Activated CD4-positive, alpha-beta T cell treated with anti-CD3 and anti-CD28 coated beads for 48 hours (primary cell): ENCODE measurements at regions not wholly inside any gene's neighbourhood (a gene's known extent, or its start where the extent isn't known, plus 50 kb on each side); places are given as distances from the start of the nearest gene placed in this dataset.

Source experiments
- DNase-seq: peaks from one replicate; pipeline ENCODE4 v3.0.0-alpha.2; 2020

DNA sequence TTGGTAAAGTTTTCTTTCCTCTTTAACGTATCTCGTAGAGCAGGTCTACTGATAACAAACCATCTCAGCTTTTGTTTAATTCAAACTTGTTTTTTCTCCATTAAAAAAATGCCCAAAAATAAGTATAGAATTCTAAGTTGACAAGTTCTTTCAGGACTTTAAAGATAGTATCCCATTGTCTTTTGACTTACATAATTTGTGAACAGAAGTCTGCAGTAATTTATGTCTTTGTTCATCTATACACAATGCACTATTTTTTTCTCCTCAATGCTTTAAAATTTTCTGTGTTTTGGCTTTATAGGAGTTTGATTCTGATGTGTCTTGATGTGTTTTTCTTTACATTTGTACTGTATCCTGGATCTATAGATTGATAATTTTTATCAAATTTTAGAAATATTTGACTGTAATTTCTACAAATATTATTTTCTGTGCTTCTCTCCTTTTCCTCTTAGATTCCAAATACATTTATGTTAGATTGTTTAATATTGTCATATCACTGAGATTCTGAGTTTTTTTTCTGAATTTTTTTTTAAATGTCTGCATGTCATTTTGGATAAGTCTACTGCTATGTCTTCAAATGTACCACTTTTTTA, 143.3 kb downstream of the FTCDNL1 start:
- DNase-seq, result no peak

DNA sequence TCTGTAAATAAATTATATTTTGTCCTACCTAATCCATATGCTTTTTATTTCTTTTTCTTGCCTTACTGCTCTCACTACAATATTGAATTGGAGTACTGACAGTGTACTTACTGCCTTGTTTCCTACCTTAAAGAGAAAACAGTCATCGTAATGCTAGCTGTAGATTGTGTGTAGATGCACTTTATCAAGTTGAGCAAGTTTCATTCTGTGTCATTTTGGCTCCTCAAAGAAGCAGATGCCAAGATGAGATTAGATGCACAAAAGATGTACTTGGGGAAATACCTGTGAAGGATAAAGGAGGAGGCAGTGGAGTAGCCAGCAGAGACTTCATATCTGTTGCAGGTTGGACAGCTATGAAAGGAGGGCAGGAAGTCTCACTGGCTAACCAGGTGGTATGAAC, 145.5 kb downstream of the FTCDNL1 start:
- DNase-seq, result no peak

DNA sequence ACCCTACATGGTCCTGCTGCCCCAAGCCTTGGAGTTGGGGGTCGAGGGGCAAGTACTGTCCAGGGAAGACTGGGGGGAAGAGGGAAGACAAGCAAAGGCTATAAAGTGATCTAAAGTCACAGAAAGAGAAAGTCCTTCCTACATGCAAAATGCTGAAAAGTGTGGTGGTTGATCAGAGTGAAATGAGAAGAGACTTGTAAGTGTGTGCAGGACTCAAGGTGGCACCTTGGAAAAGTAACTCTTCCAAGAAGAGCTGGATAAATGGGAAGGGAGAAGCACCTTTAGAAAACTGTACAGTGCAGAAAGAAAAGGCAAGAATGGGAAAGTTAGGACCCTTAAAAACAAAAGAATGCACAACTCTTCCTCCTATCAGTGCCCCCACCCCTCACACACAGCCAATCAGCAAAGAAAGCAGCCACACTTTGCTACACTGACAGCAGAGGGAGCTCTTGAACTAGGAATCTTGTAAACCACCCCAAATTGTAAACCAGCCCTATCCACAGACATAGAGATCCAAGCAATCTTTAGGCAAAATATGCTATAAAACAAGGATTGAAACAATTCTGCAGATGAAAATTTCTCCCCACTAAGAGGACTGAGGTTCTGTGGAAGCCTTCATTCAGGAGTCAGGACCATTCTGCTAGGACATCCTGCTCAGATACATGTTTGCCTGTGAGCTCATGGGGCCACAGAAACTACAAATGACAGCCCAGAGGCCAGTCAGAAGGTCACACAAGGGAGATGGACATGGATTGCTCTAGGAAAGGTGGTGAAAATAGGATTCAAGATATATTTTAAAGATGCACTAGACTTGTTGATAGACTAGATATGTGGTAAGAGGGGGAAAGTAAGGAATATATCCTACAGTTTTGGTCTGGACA, 146.4 kb downstream of the FTCDNL1 start:
- peak; percentile 25 for DNase-seq

DNA sequence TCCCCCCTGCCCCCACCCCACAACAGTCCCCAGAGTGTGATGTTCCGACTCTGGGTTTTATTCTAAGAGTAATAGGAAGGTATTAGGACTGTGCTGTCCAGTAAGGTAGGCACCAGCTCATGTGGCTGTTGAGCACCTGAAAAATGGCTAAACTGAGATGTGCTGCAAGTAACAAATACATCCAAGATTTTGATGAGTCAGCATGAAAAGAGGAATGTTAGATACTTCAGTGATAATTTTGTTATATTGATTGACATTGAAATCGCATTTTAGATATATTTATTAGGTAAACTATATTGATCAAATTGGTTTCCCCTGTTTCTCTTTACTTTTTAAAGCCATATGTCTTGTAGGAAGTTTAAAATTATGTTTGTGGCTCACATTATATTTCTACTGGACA, 147.8 kb downstream of the FTCDNL1 start:
- DNase-seq, result no peak

DNA sequence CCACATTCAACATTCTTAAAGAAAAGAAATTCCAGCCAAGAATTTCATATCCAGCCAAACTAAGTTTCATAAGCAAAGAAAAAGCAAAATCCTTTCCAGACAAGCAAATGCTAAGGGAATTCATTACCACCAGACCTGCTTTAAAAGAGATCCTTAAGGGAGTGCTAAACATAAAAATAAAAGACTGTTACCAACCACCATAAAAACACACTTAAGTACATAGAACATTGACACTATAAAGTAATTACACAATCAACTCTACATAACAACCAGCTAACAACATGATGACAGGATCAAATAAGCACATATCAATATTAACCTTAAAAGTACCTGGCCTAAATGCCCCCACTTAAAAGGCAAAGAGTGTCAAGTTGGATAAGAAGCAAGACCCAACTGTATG, 153.5 kb downstream of the FTCDNL1 start:
- DNase-seq, result no peak

DNA sequence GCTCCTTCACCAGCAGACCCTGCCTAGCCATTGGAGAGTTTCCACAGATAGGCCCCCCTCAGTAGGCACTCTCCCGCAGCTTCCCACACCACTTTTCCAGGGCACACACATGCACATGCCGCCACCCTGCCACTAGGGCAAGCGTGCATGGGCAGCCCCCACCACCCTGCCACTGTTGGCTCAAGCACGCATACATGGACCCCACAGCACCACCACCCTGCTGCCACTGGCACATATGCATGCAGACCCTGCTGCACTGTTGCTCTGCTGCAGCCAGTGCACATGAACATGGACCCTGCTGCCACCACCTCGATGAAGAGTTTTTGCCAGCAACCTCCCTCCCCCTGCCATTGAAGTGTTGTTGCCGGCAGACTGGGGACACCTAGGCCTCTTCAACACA, 154.9 kb downstream of the FTCDNL1 start:
- DNase-seq, result no peak

DNA sequence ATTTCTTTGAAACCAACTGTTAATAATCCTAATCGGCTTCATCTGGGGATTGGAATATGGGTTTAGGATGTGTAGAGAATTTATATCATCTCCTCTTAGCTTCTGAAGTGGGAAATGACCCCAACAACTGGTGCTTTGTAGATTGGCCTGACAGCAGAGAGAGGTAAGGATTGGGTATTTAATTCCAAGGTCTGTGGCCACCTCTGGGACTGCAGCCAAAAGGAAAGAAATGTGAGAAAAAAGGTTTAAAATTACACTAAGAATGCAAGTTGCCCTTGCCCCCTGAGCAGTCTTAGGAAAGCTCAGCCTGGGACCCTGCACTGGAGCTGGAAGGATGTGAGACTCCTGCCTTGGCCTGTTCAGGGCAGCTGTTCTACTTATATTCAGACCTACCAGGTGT, 157.1 kb downstream of the FTCDNL1 start:
- no peak for DNase-seq

DNA sequence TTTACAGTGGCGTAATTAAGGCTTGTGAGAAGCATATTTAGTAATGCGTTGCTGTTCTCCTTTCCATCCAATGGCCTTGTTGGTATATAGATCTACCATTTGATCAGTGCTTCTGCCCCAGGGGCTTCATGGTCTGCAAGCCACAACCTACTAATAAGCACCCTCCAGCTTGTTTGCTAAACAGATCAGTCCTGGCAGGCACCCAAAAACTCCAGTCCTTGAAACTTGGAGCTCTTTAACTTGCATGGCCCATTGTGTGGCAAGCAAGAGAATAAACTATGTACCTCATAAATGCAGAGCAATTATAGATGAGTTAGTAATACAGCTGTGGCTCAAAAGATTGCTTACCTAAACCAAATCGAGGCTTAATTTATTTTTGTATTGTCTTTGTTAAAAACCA, 158.5 kb downstream of the FTCDNL1 start:
- no peak for DNase-seq

DNA sequence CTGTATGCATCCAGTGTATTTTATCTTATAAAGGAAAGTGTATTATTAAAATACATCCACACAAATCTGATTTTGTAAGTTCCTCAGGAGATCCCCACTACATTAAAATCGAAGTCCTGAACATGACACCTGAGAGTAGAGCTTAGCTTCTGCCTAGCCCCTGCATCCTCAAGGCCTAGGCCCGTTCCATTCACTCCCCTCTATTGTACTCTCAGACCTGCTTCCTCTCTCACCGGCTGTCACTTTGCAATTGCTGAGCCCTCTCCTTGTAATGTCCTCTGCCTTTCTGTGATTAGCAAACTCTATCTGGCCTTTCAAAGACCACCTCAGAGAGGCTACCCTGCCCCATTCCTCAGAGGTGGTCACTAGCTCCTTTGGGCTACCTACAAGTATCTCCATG, 160.8 kb downstream of the FTCDNL1 start:
- DNase-seq, result no peak

DNA sequence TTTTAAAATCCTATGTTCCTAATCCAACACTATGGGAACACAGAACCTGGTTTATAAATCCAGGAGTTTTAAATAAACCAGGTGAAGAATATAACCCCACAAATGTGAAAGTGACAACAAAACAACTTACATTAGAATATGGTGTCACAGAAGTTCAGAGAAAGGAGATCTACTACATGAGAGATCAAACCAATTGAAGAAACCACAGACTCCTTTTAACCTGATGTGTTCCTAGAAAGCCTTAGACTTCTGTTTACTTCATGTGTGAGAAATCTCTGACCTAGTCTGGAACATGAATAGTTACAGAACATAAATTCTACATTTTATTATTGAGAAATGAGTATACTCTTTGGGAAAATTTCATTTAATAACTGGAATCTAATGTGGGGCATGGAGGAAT, 165.3 kb downstream of the FTCDNL1 start:
- no peak for DNase-seq

DNA sequence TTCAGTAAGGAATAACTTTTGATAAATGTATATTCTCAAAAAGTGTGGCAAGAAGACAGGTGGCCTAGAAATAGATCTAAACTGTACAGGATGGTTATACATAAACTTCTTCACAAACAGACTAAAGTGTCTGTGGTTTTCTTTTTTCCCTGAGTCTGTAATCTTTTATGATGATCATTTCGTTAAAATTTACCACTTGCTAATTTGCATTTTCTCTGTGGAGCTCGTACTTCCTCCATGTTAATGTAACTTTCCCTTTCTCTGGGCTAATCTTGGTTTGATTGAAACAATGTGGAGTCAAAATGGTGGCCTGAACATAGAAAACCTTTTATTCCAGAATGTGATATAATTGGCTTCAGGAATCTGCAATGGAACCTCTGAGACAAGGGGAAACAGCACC, 166.2 kb downstream of the FTCDNL1 start:
- DNase-seq, result no peak

DNA sequence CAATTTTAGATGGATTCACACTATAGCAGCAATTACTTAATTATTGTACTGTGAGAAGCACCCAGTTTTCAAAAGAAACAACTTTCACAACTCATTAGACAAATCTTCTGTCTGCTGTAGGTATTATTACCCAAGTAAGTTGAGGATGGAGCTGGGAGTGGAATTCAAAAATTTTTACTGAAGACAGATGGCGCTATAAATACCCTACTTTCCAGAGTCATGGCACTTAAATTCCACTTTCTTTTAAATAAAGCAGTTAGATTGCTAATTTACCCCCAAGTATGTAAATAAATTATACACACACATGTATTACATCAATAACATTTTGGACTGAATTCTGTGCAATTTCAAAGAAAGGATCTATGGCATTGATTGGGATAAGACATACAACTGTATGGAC, 166.8 kb downstream of the FTCDNL1 start:
- DNase-seq, result no peak

DNA sequence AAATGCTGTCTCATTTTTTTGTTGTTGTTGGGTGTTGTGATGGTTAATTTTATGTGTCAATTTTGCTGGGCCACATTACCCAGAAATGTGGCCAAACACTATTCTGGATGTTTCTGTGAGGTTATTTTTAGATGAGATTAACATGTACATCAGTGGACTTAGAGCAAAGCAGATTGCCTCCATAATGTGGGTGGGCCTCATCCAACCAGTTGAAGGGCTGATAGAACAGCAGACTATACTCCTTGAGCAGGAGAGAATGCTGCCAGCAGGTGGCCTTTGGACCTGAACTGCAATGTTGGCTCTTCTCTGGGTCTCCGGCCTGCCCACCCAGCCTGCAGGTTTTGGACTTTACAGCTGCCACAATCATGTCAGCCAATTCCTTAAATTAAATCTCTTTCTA, 169.0 kb downstream of the FTCDNL1 start:
- no peak for DNase-seq

DNA sequence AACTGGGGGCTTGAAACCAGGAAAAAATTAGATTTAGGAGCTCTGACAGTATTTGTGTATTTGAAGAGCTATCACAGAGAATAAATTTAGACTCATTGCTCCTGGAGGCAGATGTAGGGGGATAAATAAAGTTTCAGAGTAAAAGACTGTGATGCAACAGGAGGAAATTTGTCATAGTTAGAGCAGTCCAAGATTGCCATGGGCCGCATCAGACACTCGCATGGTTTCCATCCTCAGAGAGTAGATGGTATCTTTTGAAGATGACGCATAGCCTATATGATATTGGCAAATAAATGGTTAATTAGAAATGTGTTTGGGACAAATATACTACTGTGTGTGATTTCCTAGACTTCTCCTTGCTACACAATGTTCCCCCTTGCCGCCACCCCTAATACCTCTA, 170.5 kb downstream of the FTCDNL1 start:
- DNase-seq, result no peak

DNA sequence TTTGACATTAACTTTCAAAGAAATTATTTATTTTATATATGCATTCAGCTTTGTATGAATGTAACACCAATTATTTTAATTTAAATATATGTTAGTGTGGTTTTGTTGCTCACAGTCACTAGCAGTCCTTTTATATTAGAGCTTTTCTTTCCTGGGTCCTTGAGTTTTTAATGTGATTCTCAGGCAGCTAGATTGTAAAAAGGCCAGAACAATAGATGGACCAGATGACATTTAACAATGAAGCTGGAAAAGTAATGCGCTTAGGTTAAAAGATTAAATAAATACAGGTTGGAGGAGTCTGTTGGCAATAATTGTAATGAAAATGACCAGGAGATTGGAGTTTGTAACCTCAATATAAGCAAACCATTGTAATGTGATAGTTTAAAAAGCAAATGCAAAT, 171.1 kb downstream of the FTCDNL1 start:
- no peak for DNase-seq

DNA sequence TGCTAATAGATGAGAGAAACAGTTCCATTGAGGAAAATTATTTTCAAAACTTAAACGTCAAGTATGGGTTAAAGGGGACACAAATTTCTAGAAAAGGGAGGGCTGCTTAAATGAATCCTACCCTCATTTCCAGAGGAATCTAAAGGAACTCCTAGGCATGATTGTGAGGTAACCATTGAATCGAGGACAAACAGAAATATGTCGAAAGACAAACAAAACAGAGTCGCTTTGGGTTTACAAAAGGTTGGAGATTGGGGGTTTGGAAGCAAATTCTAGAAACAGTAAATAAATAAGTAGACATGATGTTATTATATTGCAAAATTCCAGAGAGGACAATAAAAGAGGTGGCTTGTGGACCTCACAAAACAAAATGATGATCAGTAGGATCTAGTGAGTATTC, 173.1 kb downstream of the FTCDNL1 start:
- DNase-seq, result no peak

DNA sequence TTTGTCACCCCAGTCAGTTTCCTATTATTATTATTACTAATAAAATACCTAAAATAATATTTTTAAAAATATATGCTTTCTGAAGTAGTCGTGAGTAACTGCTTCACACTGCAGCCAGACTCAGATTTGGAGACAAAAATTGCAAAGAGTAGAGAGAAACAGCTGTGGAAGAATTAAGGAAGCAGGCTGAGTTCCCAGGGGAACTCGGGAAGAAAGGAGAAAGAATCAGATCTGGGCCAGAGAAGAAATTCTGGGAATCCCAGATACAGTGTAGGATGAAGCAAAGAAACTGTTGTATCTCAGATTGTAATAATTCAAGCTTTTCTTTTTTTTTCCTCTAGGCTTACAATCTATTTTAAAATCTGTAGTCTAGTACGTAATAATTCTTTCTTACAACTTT, 182.3 kb downstream of the FTCDNL1 start:
- DNase-seq, result no peak

DNA sequence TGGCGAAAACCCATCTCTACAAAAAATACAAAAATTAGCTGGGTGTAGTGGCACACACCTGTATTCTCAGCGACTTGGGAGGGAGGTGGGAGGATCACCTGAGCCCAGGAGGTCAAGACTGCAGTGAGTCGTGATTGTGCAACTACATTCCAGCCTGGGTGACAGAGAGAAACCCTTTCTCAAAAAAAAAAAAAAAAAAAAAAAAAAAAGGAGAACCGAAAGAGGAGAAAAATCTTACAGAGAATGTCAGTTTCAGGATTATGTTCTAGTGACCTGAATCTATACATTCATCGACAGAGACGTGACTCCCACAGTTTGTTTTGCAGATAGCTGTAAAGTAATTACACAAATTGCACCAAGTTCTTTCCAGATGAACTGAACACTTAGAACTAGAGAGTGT, 187.8 kb downstream of the FTCDNL1 start:
- DNase-seq, result no peak

DNA sequence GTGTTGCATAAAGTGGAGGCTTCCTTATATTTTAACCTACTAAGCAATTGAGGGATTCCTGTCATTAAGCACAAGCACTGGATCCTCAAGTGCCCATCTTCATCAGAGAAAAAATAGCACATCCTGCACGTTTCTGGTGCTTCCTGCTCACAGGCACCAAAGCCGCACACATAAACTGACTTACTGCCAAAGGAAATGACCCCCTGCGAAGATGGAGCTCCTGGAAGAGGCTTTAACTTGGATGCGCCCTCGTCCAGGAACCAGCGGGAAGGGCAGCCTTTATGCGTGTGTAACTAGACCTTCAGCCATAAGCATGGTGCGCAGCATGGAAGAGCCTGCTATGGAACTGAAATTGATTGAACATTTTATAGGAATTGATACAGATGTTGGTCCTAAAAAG, 188.7 kb downstream of the FTCDNL1 start:
- DNase-seq, result no peak

DNA sequence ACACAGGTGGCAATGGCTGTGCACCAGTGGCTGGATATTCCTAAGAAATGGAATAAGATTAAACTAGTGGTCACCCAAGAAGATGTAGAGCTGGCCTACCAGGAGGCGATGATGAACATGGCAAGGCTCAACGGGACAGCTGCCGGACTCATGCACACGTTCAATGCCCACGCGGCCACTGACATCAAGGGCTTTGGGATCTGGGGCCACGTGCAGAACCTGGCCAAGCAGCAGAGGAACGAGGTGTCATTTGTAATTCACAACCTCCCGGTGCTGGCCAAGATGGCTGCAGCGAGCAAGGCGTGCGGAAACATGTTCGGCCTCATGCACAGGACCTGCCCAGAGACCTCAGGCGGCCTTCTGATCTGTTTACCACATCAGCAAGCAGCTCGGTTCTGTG, 190.8 kb downstream of the FTCDNL1 start:
- DNase-seq, result no peak

DNA sequence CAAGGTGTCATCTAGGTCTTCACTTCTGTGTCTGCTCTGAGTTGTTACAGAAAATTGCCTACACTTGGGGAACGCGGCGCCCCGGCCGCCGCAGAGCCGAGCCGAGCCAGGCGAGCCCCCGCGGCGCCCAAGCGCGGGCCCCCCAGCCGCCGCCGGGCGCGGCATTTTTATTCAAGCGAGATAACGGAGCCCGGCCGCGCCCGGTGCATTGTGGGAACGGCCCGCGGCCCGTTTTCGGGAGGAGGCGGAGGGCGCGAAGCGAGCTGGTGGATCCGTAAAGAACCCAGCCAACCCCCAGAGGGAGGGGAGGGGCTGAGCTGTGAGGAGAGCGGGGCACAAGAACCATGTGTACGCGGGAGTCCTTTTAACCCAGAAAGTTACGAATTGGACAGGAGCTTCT, 191.8 kb downstream of the FTCDNL1 start:
- peak; percentile 35 for DNase-seq

DNA sequence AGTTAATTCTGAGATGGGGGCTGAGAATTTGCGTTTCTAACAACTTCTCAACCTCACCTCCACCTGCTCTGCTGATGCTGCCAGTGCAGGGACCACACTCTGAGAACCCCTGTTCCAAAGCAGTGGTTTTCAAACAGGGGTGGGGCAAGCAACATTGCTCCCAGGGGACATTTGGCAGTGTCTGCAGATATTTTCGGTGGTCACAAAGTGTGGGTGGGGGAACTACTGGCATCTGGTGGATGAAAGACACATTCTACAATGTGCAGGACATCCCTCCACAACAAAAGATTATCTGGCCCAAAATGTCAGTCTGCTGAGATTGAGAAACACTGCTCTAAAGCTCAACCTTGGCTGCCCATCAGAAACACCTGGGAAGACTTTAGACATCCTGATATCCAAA, 188.7 kb upstream of the SATB2 start:
- DNase-seq, result no peak

DNA sequence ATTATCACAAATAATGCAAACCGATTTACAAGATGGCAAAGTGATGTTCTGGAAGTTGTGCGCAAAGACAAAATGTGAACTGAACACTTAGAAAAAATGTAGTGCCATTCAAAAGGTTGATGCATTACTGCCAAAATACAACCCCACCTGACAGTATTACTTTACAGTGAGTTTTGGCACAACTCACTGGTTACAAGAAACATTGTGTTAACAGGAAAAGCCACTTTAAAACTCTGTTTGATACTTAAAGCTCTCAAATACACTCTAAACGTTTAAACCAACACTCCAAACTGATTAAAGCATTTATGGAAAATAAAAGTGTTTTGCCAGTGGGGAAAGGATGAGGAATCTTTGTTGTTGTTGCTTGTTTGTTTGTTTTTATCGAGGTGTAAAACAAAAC, 173.4 kb upstream of the SATB2 start:
- DNase-seq, result no peak

DNA sequence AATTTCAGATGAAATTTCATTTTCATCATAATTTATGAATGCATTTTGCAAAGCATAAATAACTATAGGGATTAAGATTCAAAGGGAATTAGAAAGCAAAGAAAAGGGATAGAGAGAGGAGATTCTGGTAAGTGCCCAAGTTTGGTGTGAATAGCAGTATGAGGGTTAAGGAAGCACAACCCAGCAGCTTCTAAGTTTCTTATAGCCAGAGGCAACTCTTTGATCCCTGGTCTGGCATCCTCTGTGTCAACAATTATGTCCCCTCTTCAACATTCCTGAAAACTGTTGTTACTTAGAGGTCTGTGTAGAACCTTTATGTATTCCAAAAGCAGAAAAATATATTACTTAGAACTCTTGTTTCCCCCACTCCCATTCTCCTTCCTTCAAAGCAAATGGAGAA, 171.6 kb upstream of the SATB2 start:
- no peak for DNase-seq

DNA sequence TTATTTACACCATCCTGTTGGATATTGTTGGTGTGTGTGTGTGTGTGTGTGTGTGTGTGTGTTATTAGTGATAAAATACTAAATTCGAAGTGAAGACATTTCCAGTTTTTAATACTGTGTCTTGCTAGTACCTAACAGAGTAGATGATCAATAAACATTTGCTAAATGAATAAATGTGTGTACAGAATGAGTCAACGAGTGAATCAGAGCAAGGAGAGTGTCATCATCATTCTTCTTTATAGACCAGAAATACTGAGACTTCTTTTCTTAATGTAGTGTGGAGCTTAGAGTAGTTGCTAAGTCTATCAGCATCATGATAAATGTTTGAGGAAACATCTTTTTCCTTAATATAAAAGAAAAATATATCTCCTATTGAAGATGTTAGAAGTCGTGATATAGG, 169.7 kb upstream of the SATB2 start:
- no peak for DNase-seq
